DMS53 treated with DMSO at 0.1 percent for 48 hours (cell line): ENCODE measurements at regions not wholly inside any gene's neighbourhood (a gene's known extent, or its start where the extent isn't known, plus 50 kb on each side); places are given as distances from the start of the nearest gene placed in this dataset.
"Not testable (repeated sequence)": the region's sequence is repeated elsewhere in the genome, so short reads cannot be mapped to it uniquely, and the experiment has no call there.

Experiments used
- DNase-seq: peaks from one replicate; lab custom pipeline; 2025; ENCODE audit not compliant: unreplicated experiment; lab: John Stamatoyannopoulos, UW

- no peak for DNase-seq
Measured at GRCh38 chr1:83060221-83060620, 938.7 kb downstream of the TTLL7 start.

GRCh38 chr1:83058327-83058726 is 940.6 kb downstream of the TTLL7 start:
- no peak for DNase-seq

- no peak for DNase-seq
Measured at GRCh38 chr1:83055391-83056170, 943.4 kb downstream of the TTLL7 start.

GRCh38 chr1:83053446-83053845 is 945.5 kb downstream of the TTLL7 start:
- DNase-seq: no peak

- no peak for DNase-seq
Measured at GRCh38 chr1:83052865-83053264, 946.1 kb downstream of the TTLL7 start.

GRCh38 chr1:83051053-83051452 is 947.9 kb downstream of the TTLL7 start:
- DNase-seq: not testable (repeated sequence)

GRCh38 chr1:83043244-83043643 is 955.7 kb downstream of the TTLL7 start:
- no peak for DNase-seq

GRCh38 chr1:83039091-83039490 is 959.8 kb downstream of the TTLL7 start:
- DNase-seq: not testable (repeated sequence)

- DNase-seq: no peak
Measured at GRCh38 chr1:83034851-83035250, 964.1 kb downstream of the TTLL7 start.

- DNase-seq: no peak
Measured at GRCh38 chr1:83033682-83034081, 965.2 kb downstream of the TTLL7 start.

- no peak for DNase-seq
Measured at GRCh38 chr1:83029916-83030315, 969.0 kb downstream of the TTLL7 start.

- no peak for DNase-seq
Measured at GRCh38 chr1:83029050-83029449, 969.9 kb downstream of the TTLL7 start.

GRCh38 chr1:83028467-83028866 is 970.5 kb downstream of the TTLL7 start:
- no peak for DNase-seq

GRCh38 chr1:83027511-83027910 is 971.4 kb downstream of the TTLL7 start:
- no peak for DNase-seq

- no peak for DNase-seq
Measured at GRCh38 chr1:83026745-83027144, 972.2 kb downstream of the TTLL7 start.

- no peak for DNase-seq
Measured at GRCh38 chr1:83024251-83024767, 974.6 kb downstream of the TTLL7 start.

GRCh38 chr1:83023212-83023611 is 975.7 kb downstream of the TTLL7 start:
- no peak for DNase-seq

- DNase-seq: no peak
Measured at GRCh38 chr1:83022206-83022605, 976.7 kb downstream of the TTLL7 start.

GRCh38 chr1:83017701-83018100 is 981.2 kb downstream of the TTLL7 start:
- DNase-seq: no peak

- DNase-seq: no peak
Measured at GRCh38 chr1:83017276-83017675, 981.7 kb downstream of the TTLL7 start.

GRCh38 chr1:83016354-83016849 is 982.5 kb downstream of the TTLL7 start:
- no peak for DNase-seq

GRCh38 chr1:83015163-83015562 is 983.8 kb downstream of the TTLL7 start:
- DNase-seq: no peak

GRCh38 chr1:83012950-83013349 is 986.0 kb downstream of the TTLL7 start:
- no peak for DNase-seq
